Spleen (tissue), 11 donors: ENCODE measurements at regions not wholly inside any gene's neighbourhood (a gene's known extent, or its start where the extent isn't known, plus 50 kb on each side); places are given as distances from the start of the nearest gene placed in this dataset.

ENCODE experiments used
- DNase-seq: peaks from one replicate; pipeline ENCODE4 v3.0.0-alpha.2; 2020
- H3K27ac ChIP-seq, 8 donors: fragments of 200-600 bp; sonication (generic) in 7 of 8; 1 replicate in 4 of 8; 2 replicates in 4 of 8; pipeline versions ENCODE4 v1.5.0 to v1.8.0; 2016 to 2021; ENCODE audit warnings: inconsistent platforms in 4 of 8, mild to moderate bottlenecking in 4 of 8, moderate library complexity in 1 of 8
- H3K27me3 ChIP-seq, 7 donors: fragments of 200-600 bp; sonication (generic) in 6 of 7; replicated peaks in 1 of 7; 1 replicate in 4 of 7; 2 replicates in 3 of 7; pipeline versions ENCODE4 v1.5.0 to v1.8.0; 2016 to 2021; ENCODE audit warnings: inconsistent platforms in 3 of 7, mild to moderate bottlenecking in 1 of 7
- H3K36me3 ChIP-seq, 6 donors: fragments of 200-600 bp; sonication (generic) in 5 of 6; 1 replicate in 4 of 6; 2 replicates in 2 of 6; pipeline versions ENCODE4 v1.5.0 to v1.8.0; 2016 to 2021; ENCODE audit warnings: inconsistent platforms in 2 of 6
- H3K4me1 ChIP-seq, 6 donors: fragments of 200-600 bp; sonication (generic) in 5 of 6; 1 replicate in 3 of 6; 2 replicates in 3 of 6; pipeline versions ENCODE4 v1.5.0 to v1.8.0; 2016 to 2021; ENCODE audit warnings: inconsistent platforms in 3 of 6
- H3K4me3 ChIP-seq, 8 donors: fragments of 200-600 bp; sonication (generic) in 7 of 8; 1 replicate in 4 of 8; 2 replicates in 4 of 8; pipeline versions ENCODE4 v1.5.0 to v1.8.0; 2016 to 2021; ENCODE audit warnings: inconsistent platforms in 4 of 8, mild to moderate bottlenecking in 4 of 8, moderate library complexity in 2 of 8
- H3K9me3 ChIP-seq, 8 donors: fragments of 200-600 bp; sonication (generic) in 7 of 8; 1 replicate in 4 of 8; 2 replicates in 4 of 8; pipeline versions ENCODE4 v1.5.0 to v1.8.0; 2016 to 2021; ENCODE audit warnings: inconsistent platforms in 4 of 8
- CTCF ChIP-seq, 11 experiments: fragments of 200-600 bp in 7 of 11; fragments of 450-650 bp in 4 of 11; sonication (generic) in 4 of 11; IDR thresholded peaks in 8 of 11; conservative IDR thresholded peaks in 3 of 11; 1 replicate in 7 of 11; 2 replicates in 4 of 11; pipeline versions ENCODE4 v1.4.0 to v1.8.0; 2016 to 2021; ENCODE audit warnings: antibody characterized with exemption in 11 of 11, inconsistent platforms in 4 of 11, mild to moderate bottlenecking in 1 of 11
- POLR2A ChIP-seq, 3 donors: fragments of 450-650 bp; IDR thresholded peaks; one replicate each; pipeline ENCODE4 v1.5.1; 2017; ENCODE audit warnings: antibody characterized with exemption in 3 of 3, mild to moderate bottlenecking in 1 of 3
- POLR2AphosphoS5 ChIP-seq, 3 donors: sonication (generic); formaldehyde crosslinking; IDR thresholded peaks; one replicate each; pipeline ENCODE4 v1.5.1; 2017; ENCODE audit warnings: antibody characterized with exemption in 3 of 3
- WGBS, 5 donors: extraction: QIAGEN DNeasy Blood & Tissue Kit in 3 of 5; methylation state at CpG; one replicate each; pipeline versions ENCODE4 v1.1.5 to v1.1.7; 2013 to 2018; 5-methylcytosine and 5-hydroxymethylcytosine counted together
- intact Hi-C: fragments of 100-400 bp; cut with DNase I; formaldehyde crosslinking; loops from one replicate; pipeline ENCODE4 v1.15.0; 2023; ENCODE audit warnings: low total_unique reads
- donor health status: healthy with polysubstance abuse.
- donor health status: DM: no; HTN: no; CAD: no; lungs with moderate emphysema.
- donor health status: DM: no; HTN: no; CAD: no.
- donor health status: Bipolar disorder and iron deficiency.
- donor health status: healthy.
- donor health status: DM: no; HTN: no; CAD: no.
- donor health status: DM: yes; HTN: yes; CAD: no.

GRCh38 chr20:40331249-40331648, 357.8 kb downstream of the MAFB start:
- TF ChIP-seq POLR2AphosphoS5 (IDR thresholded peaks at IDR 0.05) (no peak), CTCF (IDR thresholded peaks at IDR 0.05 in 8 of 11, conservative IDR thresholded peaks at IDR 0.05 in 3 of 11) (no peak), POLR2A (IDR thresholded peaks at IDR 0.05) (no peak)
- no peaks in the 10 kb centered on the region for H3K9me3 ChIP-seq
- DNase-seq, result no peak
- no peak overlapping the region for H3K4me3 ChIP-seq
- no peaks in the 10 kb centered on the region for H3K36me3 ChIP-seq
- intact Hi-C loops, result no loop called here
- peak overlapping the region in 5 of 8 donors; percentile 9 to 68 (median 56) for H3K27ac ChIP-seq
- WGBS, 5 donors, result 60 to 76% (median 65%) methylated on average over 3 of the region's 3 CpGs
- H3K27me3 ChIP-seq, result no peaks in the 10 kb centered on the region
- H3K4me1 ChIP-seq, result peaks cover 0 to 20% (median 7%) of the 10 kb centered on the region in 6 donors

GRCh38 chr20:40329321-40329720, 359.7 kb downstream of the MAFB start:
- no peaks in the 10 kb centered on the region for H3K9me3 ChIP-seq
- H3K4me3 ChIP-seq, result no peak overlapping the region
- no peak for TF ChIP-seq POLR2AphosphoS5 (IDR thresholded peaks at IDR 0.05)
- TF ChIP-seq POLR2A (IDR thresholded peaks at IDR 0.05), result no peak
- TF ChIP-seq CTCF (IDR thresholded peaks at IDR 0.05 in 8 of 11, conservative IDR thresholded peaks at IDR 0.05 in 3 of 11), result no peak
- H3K4me1 ChIP-seq, result peaks cover 0 to 20% (median 7%) of the 10 kb centered on the region in 6 donors
- WGBS, 5 donors, result 76 to 91% (median 82%) methylated on average over 2 of the region's 2 CpGs
- H3K36me3 ChIP-seq, result no peaks in the 10 kb centered on the region
- no peak overlapping the region for H3K27ac ChIP-seq
- no peaks in the 10 kb centered on the region for H3K27me3 ChIP-seq
- no peak for DNase-seq
- intact Hi-C loops, result no loop called here

GRCh38 chr20:40326784-40327183, 362.3 kb downstream of the MAFB start:
- no peak for DNase-seq
- Histone ChIP-seq H3K27me3 (no peaks in the 10 kb centered on the region), H3K27ac (peak overlapping the region in 2 of 8 donors; percentile 30 to 40), H3K9me3 (no peaks in the 10 kb centered on the region), H3K36me3 (no peaks in the 10 kb centered on the region), H3K4me1 (peaks cover 0 to 23% (median 3%) of the 10 kb centered on the region in 6 donors), H3K4me3 (no peak overlapping the region)
- 18 to 35% (median 34%) methylated on average over 3 of the region's 3 CpGs for WGBS, 5 donors
- no peak for TF ChIP-seq CTCF (IDR thresholded peaks at IDR 0.05 in 8 of 11, conservative IDR thresholded peaks at IDR 0.05 in 3 of 11)
- no peak for TF ChIP-seq POLR2AphosphoS5 (IDR thresholded peaks at IDR 0.05)
- no peak for TF ChIP-seq POLR2A (IDR thresholded peaks at IDR 0.05)
- intact Hi-C loops, result no loop called here

GRCh38 chr20:40325006-40325568, 363.9 kb downstream of the MAFB start:
- H3K4me1 ChIP-seq, result peaks cover 0 to 19% (median 3%) of the 10 kb centered on the region in 6 donors
- no peak for TF ChIP-seq CTCF (IDR thresholded peaks at IDR 0.05 in 8 of 11, conservative IDR thresholded peaks at IDR 0.05 in 3 of 11)
- H3K27ac ChIP-seq, result peak overlapping the region in 3 of 8 donors; percentile 22 to 41 (median 36)
- no peaks in the 10 kb centered on the region for H3K27me3 ChIP-seq
- WGBS, 5 donors, result 89 to 100% (median 96%) methylated on average over 2 of the region's 2 CpGs
- H3K36me3 ChIP-seq, result no peaks in the 10 kb centered on the region
- intact Hi-C loops, result no loop called here
- DNase-seq, result no peak
- H3K4me3 ChIP-seq, result no peak overlapping the region
- no peaks in the 10 kb centered on the region for H3K9me3 ChIP-seq
